ENCODE measurements at regions not wholly inside any gene's neighbourhood (a gene's known extent, or its start where the extent isn't known, plus 50 kb on each side); places are given as distances from the start of the nearest gene placed in this dataset.
A peak's percentile ranks its signal among the peaks of the same experiment; 100 is the strongest.

DNA sequence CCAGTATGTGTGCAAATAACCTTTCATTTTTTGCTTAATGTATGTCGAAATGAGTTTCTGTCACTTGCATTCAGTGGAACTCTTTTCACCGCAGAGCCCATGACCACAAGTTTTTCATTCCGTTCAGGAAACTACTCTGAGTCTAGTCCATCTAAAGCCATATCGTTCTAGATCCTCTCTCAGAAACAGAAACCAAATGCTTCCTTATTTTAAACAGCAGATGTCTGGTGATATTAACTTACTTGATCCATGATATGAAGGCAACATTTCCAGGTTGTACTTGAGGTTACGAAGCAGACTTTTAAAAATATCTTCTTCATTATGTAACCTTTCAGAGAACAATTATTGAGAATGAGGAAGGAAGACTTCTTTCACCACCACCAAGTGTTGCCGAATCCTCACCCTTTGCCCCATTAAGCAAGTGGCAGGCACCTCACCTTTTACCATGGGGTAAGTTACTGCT is 72.4 kb upstream of the GNAQ start:
- CTCF ChIA-PET (ENCODE audit: unreplicated experiment), result no interaction called here
- intact Hi-C loops (cut with micrococcal nuclease; ENCODE audit: unreplicated experiment), result no loop called here

DNA sequence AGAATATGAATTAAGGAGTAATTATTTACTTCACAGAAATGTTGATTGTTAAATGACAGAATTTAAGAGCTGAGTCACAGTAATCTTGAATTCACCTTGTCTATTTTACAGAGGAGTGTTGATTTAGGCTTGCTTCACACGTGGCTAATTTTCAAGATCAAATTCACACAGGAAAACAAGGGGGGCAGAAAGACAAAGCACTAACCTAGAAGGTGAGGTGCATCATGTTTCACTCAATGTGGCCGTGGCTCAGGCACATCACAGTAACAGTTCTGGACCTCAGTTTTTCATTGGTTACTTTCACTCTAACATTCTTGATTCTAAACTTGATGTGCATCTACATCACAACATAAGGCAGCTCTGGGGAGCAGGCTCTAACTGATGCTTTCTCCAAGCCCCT is 69.6 kb upstream of the GNAQ start:
- Histone ChIP-seq H4K20me1 (ENCODE audit: insufficient read depth, low read length) (no peaks in the 10 kb centered on the region), H3K9me3 (ENCODE audit: low read length) (no peaks in the 10 kb centered on the region), H3K79me2 (ENCODE audit: insufficient read depth, low read depth, low read length) (no peaks in the 10 kb centered on the region), H3K36me3 (ENCODE audit: insufficient read depth, low read length) (no peaks in the 10 kb centered on the region), H3K9me2 (ENCODE audit: insufficient read depth, low read length) (no peaks in the 10 kb centered on the region), H3K4me2 (ENCODE audit: low read length) (no peak overlapping the region), H3K27ac (ENCODE audit: low read depth, low read length, poor library complexity, severe bottlenecking) (no peak overlapping the region), H3K4me3 (ENCODE audit: low read depth, low read length, poor library complexity, severe bottlenecking) (no peak overlapping the region), H3K4me1 (ENCODE audit: insufficient read depth, low read length, poor library complexity, severe bottlenecking) (peaks cover 6% of the 10 kb centered on the region), H2AFZ (ENCODE audit: low read length) (no peak overlapping the region)
- POLR2A ChIA-PET, result interaction anchor here (0.6 to 0.9 kb wide), 4 partner anchors 8 to 934 kb away, joined by 4 to 7 read pairs (median 4); no protein-coding TSS in a partner anchor
- no peak for DNase-seq (ENCODE audit: low spot score)
- CTCF ChIA-PET (ENCODE audit: unreplicated experiment), result no interaction called here
- no TSS peak for BruUV-seq (replicated peaks)
- TF ChIP-seq, protein P1, sequence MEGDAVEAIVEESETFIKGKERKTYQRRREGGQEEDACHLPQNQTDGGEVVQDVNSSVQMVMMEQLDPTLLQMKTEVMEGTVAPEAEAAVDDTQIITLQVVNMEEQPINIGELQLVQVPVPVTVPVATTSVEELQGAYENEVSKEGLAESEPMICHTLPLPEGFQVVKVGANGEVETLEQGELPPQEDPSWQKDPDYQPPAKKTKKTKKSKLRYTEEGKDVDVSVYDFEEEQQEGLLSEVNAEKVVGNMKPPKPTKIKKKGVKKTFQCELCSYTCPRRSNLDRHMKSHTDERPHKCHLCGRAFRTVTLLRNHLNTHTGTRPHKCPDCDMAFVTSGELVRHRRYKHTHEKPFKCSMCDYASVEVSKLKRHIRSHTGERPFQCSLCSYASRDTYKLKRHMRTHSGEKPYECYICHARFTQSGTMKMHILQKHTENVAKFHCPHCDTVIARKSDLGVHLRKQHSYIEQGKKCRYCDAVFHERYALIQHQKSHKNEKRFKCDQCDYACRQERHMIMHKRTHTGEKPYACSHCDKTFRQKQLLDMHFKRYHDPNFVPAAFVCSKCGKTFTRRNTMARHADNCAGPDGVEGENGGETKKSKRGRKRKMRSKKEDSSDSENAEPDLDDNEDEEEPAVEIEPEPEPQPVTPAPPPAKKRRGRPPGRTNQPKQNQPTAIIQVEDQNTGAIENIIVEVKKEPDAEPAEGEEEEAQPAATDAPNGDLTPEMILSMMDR (conservative IDR thresholded peaks at IDR 0.05; ENCODE audit: low read length), result no peak
- TF ChIP-seq EZH2phosphoT487 (IDR thresholded peaks at IDR 0.05; ENCODE audit: borderline replicate concordance, low read depth, low read length), result no peak
- intact Hi-C loops (cut with micrococcal nuclease; ENCODE audit: unreplicated experiment), result no loop called here

More for the DNA sequence above, 72.4 kb upstream of the GNAQ start:
- TF ChIP-seq, protein P1 (conservative IDR thresholded peaks at IDR 0.05; ENCODE audit: low read length), result no peak
- no peak for TF ChIP-seq EZH2phosphoT487 (IDR thresholded peaks at IDR 0.05; ENCODE audit: borderline replicate concordance, low read depth, low read length)
- Histone ChIP-seq H3K27ac (ENCODE audit: low read depth, low read length, poor library complexity, severe bottlenecking) (no peak overlapping the region), H4K20me1 (ENCODE audit: insufficient read depth, low read length) (no peaks in the 10 kb centered on the region), H3K36me3 (ENCODE audit: insufficient read depth, low read length) (no peaks in the 10 kb centered on the region), H3K9me2 (ENCODE audit: insufficient read depth, low read length) (no peaks in the 10 kb centered on the region), H3K4me1 (ENCODE audit: insufficient read depth, low read length, poor library complexity, severe bottlenecking) (no peaks in the 10 kb centered on the region), H3K4me3 (ENCODE audit: low read depth, low read length, poor library complexity, severe bottlenecking) (no peak overlapping the region), H3K79me2 (ENCODE audit: insufficient read depth, low read depth, low read length) (no peaks in the 10 kb centered on the region), H2AFZ (ENCODE audit: low read length) (no peak overlapping the region), H3K4me2 (ENCODE audit: low read length) (no peak overlapping the region), H3K9me3 (ENCODE audit: low read length) (no peaks in the 10 kb centered on the region)
- BruUV-seq (replicated peaks), result no TSS peak
- DNase-seq (ENCODE audit: low spot score), result no peak
- POLR2A ChIA-PET, result no interaction called here

DNA sequence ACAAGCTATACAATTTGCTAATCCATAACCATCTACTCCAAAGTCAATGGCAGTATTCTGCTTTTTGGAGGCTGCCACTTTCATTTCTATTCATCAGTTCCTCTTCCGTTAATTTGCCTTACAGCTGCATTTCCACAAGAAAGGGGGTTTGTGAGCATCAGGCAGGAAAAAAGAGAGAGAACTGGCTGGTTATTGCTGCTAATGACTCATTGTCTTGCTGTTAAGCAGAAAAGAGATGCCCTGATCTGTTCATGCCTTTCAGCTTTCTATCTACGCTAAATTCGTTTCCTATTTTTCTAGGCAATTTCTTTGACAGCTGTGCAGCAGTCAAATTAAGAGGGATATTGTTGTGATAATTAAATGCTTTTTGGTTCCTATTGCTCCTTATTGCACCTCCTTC is 65.9 kb upstream of the GNAQ start:
- TF ChIP-seq, protein P1 (conservative IDR thresholded peaks at IDR 0.05; ENCODE audit: low read length), result no peak
- no peak for TF ChIP-seq EZH2phosphoT487 (IDR thresholded peaks at IDR 0.05; ENCODE audit: borderline replicate concordance, low read depth, low read length)
- intact Hi-C loops (cut with micrococcal nuclease; ENCODE audit: unreplicated experiment), result no loop called here
- Histone ChIP-seq H3K4me1 (ENCODE audit: insufficient read depth, low read length, poor library complexity, severe bottlenecking) (peaks cover 6% of the 10 kb centered on the region), H3K36me3 (ENCODE audit: insufficient read depth, low read length) (no peaks in the 10 kb centered on the region), H3K9me3 (ENCODE audit: low read length) (no peaks in the 10 kb centered on the region), H3K9me2 (ENCODE audit: insufficient read depth, low read length) (no peaks in the 10 kb centered on the region), H2AFZ (ENCODE audit: low read length) (no peak overlapping the region), H3K4me2 (ENCODE audit: low read length) (no peak overlapping the region; the same call in 1 of the 2 replicates), H3K27ac (ENCODE audit: low read depth, low read length, poor library complexity, severe bottlenecking) (no peak overlapping the region), H3K79me2 (ENCODE audit: insufficient read depth, low read depth, low read length) (no peaks in the 10 kb centered on the region), H4K20me1 (ENCODE audit: insufficient read depth, low read length) (no peaks in the 10 kb centered on the region), H3K4me3 (ENCODE audit: low read depth, low read length, poor library complexity, severe bottlenecking) (no peak overlapping the region)
- peak; percentile 10 for DNase-seq (ENCODE audit: low spot score)
- ChIA-PET CTCF (ENCODE audit: unreplicated experiment) (no interaction called here), POLR2A (interaction anchor here (0.8 to 1.4 kb wide), 3 partner anchors 9 to 44 kb away, joined by 3 to 4 read pairs (median 3); no protein-coding TSS in a partner anchor)
- BruUV-seq (replicated peaks), result no TSS peak

Data from OCI-LY7 (cell line).